Inferior parietal cortex (tissue), 1 donor: ENCODE measurements at regions not wholly inside any gene's neighbourhood (a gene's known extent, or its start where the extent isn't known, plus 50 kb on each side); places are given as distances from the start of the nearest gene placed in this dataset.
A peak's percentile ranks its signal among the peaks of the same experiment; 100 is the strongest.

Experiments
- DNase-seq: peaks from one replicate; pipeline ENCODE4 v3.0.0-alpha.2; 2016; ENCODE audit errors: extremely low spot score

DNA sequence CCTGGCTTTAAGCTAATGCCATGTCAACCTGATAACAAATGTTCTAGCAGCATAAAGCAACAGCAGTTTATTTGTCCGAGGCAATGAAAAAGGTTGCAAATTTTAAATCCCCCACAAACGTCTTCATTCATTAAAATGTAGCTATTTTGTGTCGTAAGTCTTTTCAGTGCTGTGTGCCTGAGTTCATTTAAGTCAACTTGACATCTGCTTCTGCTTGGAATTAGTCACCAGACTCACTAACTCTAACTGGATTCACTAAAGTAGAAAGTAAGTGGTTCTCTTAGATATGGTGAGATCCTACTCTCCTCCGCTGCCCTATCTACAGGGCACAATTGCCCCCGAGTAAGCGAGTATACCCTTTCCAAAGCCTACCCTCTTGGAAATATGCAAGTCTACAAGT is 118.4 kb upstream of the CHRM3 start:
- no peak for DNase-seq

DNA sequence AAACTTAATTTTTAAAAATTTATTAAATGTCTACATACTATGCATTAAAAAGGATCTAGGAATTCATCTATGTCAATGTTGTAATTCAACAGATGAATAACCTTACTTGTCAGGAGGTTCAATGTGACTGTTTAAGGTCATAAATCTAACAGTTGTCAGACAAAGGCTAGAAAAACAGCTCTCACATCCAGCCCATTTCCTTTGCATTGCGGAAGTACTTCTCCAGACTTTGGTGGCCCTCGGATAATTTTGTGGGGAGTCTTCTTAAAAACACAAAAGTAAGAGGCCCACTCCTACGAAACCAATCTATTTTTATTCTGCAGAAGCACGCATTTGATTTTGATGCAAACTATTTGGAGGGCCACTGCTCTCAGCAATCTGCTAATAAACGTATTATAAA is 122.6 kb upstream of the CHRM3 start:
- no peak for DNase-seq

DNA sequence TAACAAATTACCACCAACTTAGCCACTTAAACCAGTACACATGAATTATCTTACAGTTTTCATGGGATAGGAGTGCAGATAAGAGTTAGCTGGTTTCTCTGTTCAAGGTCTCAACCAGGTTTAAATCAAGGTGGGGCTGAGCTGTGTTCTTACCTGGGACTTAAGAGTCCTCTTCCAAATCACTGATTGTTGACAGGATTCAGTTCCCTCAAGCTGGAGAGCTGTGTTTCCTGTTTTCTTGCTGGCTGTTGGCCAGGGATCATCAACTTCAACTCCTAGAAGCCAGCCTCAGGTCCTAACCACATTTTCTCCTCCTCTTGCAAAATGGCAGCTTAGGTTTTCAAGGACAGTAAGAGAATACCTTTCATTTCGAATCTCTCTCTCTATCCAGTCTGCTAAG is 123.8 kb upstream of the CHRM3 start:
- no peak for DNase-seq

- DNase-seq = no peak
Measured at GRCh38 chr1:239261521-239261920, 124.8 kb upstream of the CHRM3 start.

DNA sequence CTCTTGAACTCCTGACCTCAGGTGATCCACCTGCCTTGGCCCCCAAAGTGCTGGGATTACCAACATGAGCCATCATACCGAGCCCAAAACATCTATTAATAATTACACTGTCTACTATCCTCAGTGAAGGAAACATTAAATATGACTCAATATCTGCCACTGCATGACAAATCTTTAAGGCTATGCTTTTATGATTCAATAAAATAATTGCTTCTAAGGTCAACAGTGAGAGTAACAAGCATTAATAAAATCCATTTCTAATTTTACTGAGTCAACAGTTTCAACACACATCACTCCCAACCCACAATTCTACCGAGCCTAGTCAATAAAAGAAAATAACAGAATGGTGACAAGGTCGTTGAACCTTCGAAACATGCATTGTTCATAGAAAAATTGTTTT is 125.5 kb upstream of the CHRM3 start:
- DNase-seq = no peak

DNA sequence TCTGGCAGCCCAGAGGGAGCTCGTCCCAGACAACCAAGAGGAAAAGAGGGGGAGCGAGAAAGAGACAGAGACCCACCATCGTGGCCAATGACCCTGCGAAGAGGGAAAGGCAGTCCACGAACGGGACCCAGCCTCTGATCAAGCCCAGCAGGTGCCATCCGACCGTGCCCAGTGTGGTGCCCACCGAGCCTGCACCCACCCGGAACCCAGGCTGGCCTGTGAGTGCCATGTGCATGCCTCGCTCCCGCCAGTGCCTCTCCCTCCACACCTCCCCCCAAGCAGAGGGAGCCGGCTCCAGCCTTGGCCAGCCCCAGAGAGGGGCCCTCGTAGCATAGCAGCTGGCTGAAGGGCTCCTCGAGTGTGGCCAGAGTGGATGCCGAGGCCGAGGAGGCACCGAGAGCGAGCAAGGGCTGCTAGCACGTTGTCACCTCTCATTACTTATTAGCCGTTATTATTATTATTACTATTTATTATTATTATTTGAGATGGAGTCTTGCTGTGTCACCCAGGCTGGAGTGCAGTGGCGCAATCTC is 130.7 kb upstream of the CHRM3 start:
- no peak for DNase-seq

GRCh38 chr1:239254999-239255398 is 131.4 kb upstream of the CHRM3 start:
- no peak for DNase-seq

GRCh38 chr1:239253032-239253431 is 133.3 kb upstream of the CHRM3 start:
- peak; percentile 36 for DNase-seq

DNA sequence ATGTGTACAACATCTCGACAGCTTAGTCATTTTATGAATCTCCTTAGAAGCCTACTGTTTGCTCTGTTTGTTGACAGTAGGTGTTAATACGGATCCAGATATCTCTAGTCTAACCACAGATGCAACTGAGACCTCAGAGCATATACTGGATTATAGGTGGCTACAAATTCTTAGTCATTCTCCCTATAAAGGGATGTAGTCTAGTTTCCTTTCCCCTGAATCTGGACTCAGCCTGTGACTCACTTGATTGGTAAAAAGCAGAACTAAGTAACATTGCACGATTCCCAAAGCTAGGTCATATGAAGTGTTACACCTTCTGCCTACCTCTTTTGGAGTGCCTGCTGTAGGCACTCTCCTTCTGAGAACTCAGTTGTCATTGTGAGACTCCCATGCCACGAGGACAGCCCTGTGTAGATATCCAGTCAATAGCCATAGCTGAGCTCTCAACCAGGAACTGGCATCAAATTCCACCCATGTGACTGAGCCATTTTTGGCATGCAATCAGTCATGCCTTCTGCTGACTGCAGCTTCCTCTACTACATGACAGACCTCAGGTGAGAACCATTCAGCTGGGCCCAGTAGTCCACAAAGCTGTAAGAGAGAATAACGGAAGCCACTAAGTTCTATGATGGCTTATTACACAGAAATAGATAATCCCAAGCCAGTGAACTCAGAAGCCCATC is 135.9 kb upstream of the CHRM3 start:
- DNase-seq = no peak

DNA sequence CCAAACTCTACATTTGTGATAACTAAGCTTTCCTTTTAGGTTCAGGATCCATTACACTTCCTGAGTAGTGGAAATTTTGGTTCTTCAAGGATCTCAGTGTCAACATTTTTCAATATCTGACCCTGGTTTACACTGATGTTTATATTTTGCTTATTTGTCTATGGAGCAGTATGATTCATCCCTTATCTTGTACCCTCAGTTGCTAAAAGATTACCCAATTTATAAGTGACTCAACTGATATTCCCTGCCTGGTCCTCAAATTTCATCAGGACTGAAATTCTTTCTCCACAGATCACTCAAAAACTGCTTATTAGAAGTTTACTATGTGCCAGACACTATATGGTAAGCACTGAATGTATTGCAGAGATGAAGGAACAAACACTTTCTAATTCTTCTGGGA is 139.1 kb upstream of the CHRM3 start:
- DNase-seq = no peak

GRCh38 chr1:239244084-239244483 is 142.3 kb upstream of the CHRM3 start:
- no peak for DNase-seq

GRCh38 chr1:239243006-239243405 is 143.4 kb upstream of the CHRM3 start:
- no peak for DNase-seq

- no peak for DNase-seq
Measured at GRCh38 chr1:239242404-239242803, 144.0 kb upstream of the CHRM3 start.

GRCh38 chr1:239240736-239241135 is 145.6 kb upstream of the CHRM3 start:
- no peak for DNase-seq

DNA sequence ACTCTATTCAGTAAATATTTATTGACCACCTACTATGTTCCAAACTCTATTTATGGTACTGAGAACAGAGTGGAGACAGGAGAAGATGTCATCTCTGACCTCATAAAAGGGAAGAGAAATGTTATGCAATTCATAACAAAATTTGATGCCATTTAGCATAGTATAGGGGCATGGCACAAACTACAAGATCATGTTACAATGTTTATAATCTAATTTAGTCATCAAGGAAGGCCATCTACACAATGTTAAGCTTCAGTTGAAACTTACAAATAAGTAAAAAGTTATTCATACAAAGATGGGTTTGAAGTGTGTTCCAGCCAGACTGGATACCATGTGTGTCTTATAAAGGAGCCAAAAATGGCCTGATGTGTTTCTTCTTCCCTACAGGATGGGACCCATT is 146.8 kb upstream of the CHRM3 start:
- DNase-seq = no peak

DNA sequence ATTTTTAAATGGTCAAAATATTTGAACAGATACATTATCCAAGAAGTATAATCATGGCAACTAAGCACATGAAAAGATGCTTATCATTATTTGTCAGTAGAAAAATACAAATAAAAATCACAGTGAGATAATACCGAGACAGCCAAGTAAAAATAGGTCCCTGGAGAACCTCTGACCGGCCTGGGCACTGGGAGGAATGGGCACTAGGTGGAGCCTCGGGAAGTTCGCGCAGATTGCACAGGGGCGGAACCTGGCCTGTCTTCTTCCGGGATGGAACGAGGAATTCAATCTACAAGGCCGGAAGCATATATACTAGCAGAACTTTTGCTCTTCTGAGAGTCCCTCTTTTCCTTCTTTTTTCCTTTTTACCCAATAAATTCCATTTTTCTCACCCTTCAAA is 148.5 kb upstream of the CHRM3 start:
- DNase-seq = no peak

GRCh38 chr1:239233626-239234025 is 152.7 kb upstream of the CHRM3 start:
- DNase-seq = no peak

DNA sequence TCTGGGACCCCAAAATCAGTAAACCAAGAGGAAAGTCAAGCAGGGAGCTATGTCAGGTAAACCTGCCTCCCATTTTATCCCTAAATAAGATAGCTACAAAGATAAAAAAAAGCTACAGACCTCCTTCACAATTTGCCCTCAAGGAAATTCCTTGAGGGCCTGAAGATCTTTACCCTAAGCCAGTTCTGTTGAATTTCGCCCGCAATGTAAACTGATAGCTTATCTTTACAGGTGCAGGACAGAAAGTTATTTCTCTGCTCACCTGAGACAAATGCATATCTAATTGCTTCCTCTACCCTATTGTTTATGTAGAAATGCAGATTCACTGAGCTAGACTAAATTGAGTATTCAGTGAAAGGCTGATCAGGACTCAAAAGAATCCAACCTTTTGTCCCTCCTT is 153.4 kb upstream of the CHRM3 start:
- DNase-seq = no peak

DNA sequence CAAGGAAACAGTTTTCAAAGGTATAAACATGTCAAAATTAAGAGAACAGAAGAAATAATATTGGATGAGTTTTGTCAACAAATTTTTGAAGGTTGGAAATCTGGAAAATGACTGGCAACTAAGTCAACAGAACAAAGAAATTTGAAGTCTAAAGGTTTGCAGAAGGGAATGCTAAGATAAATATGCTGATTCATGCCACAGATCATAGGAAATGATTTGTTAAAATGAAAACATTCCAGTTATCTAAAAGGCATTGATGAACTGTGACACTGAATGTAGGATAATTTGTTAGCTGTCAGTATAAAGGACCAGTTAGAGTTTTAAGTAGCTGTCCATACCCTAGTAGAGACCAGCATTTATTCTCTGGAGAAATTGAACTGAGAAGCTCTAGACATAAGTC is 157.9 kb upstream of the CHRM3 start:
- DNase-seq = no peak

DNA sequence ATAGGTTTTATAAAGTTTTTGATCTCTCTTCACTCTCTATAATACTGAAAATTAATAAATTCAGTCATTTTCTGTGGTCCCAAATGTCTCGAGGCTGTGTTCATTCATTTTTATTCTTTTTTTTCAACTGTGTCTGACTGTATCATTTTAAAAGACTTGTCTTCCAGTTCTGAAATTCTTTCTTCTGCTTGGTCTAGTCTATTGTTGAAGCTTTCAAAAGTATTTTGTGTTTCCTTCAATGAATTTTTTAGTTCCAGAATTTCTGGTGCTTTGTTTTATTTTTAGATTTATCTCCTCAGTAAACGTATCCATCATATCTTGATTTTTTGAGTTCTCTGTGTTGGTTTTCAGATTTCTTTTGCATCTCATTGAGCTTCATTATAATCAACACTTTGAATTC is 161.0 kb upstream of the CHRM3 start:
- DNase-seq = no peak

- no peak for DNase-seq
Measured at GRCh38 chr1:239224100-239224499, 162.3 kb upstream of the CHRM3 start.

GRCh38 chr1:239222999-239223398 is 163.4 kb upstream of the CHRM3 start:
- no peak for DNase-seq

- no peak for DNase-seq
Measured at GRCh38 chr1:239221656-239222055, 164.7 kb upstream of the CHRM3 start.

- DNase-seq = no peak
Measured at GRCh38 chr1:239219679-239220078, 166.7 kb upstream of the CHRM3 start.
